ENCODE measurements at regions not wholly inside any gene's neighbourhood (a gene's known extent, or its start where the extent isn't known, plus 50 kb on each side); places are given as distances from the start of the nearest gene placed in this dataset.

DNA sequence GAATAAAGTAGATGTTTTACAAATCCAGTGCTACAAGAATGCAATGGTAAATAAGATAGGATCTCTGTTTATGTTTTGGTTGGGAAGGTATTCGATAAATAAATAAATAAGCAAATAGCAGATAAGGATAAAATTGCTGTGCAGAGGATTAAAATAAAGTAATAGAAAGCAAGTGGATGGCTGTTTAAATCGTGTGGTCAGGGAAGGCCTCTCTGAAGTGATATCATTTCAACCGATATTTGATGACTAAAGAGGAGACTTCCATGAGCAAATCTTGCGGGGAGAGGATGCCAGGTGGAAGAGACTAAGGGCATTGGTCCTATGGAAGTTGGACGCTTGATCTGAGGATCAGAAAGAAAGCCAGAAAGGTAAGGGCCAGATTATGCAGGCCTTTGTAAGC is 92.0 kb upstream of the CCN2 start:
- FAIRE-seq (no peak), DNase-seq (ENCODE audit: low read depth in 1 of 2, low spot score in 2 of 2) (no peak)
- Histone ChIP-seq H3K56ac (replicated peaks; ENCODE audit: insufficient read length, low read depth, low read length) (no peak overlapping the region), H3K36me3 (ENCODE audit: control insufficient read depth in 2 of 4, insufficient read depth in 4 of 4, low read length in 3 of 4) (no peaks in the 10 kb centered on the region), H4K20me1 (replicated peaks in 1 of 2; ENCODE audit: control insufficient read depth in 1 of 2, insufficient read depth in 2 of 2, low read length in 2 of 2) (no peaks in the 10 kb centered on the region), H3K4me3 (ENCODE audit: extremely low read depth in 1 of 4, insufficient read depth in 2 of 4, low read depth in 3 of 4, low read length in 4 of 4) (no peak overlapping the region), H4K5ac (ENCODE audit: insufficient read length, low read depth, low read length) (no peak overlapping the region), H2BK15ac (ENCODE audit: low read length) (no peak overlapping the region), H4K8ac (ENCODE audit: extremely low read depth, insufficient read depth, low read length) (no peak overlapping the region), H3K4me1 (replicated peaks in 1 of 4; ENCODE audit: control insufficient read depth in 3 of 4, insufficient read depth in 4 of 4, low read length in 3 of 4) (no peaks in the 10 kb centered on the region), H3K18ac (ENCODE audit: extremely low read depth, low read length) (no peak overlapping the region), H3K4me2 (ENCODE audit: insufficient read depth in 1 of 2, low read depth in 2 of 2, low read length in 2 of 2) (no peak overlapping the region), H3K23me2 (ENCODE audit: low read depth, low read length) (no peaks in the 10 kb centered on the region), H2AK5ac (ENCODE audit: low read depth, low read length) (no peak overlapping the region), H3K79me2 (ENCODE audit: control insufficient read depth in 1 of 2, insufficient read depth in 2 of 2, low read length in 2 of 2) (no peaks in the 10 kb centered on the region), H2BK120ac (replicated peaks; ENCODE audit: low read depth, low read length) (no peak overlapping the region), H3K14ac (ENCODE audit: insufficient read length) (no peak overlapping the region), H2BK12ac (ENCODE audit: low read depth, low read length) (no peak overlapping the region), H3K4ac (replicated peaks; ENCODE audit: insufficient read length, low read depth, low read length) (no peak overlapping the region), H2BK5ac (ENCODE audit: low read depth, low read length) (no peak overlapping the region), H3K9ac (replicated peaks in 1 of 4; ENCODE audit: extremely low read depth in 1 of 4, low read depth in 3 of 4, low read length in 3 of 4) (no peak overlapping the region), H2AFZ (ENCODE audit: low read length) (no peak overlapping the region), H3K79me1 (ENCODE audit: low read depth, low read length) (no peaks in the 10 kb centered on the region), H3K27ac (ENCODE audit: low read depth, low read length) (no peak overlapping the region), H4K91ac (replicated peaks; ENCODE audit: insufficient read length, low read length) (no peak overlapping the region), H2BK20ac (ENCODE audit: low read length) (no peak overlapping the region), H3K9me3 (ENCODE audit: insufficient read depth in 2 of 2, low read depth in 1 of 2, low read length in 1 of 2) (no peaks in the 10 kb centered on the region), H3K23ac (ENCODE audit: insufficient read length) (no peak overlapping the region), H3K27me3 (replicated peaks in 1 of 4; ENCODE audit: control insufficient read depth in 3 of 4, extremely low read depth in 1 of 4, insufficient read depth in 3 of 4, low read length in 3 of 4) (no peaks in the 10 kb centered on the region)
- CTCF ChIA-PET (ENCODE audit: partially characterized antibody), result no interaction called here
- POLR2A ChIA-PET (ENCODE audit: partially characterized antibody), result no interaction called here
- WGBS, 2 experiments (ENCODE audit: extremely low coverage in 1 of 2, insufficient coverage in 1 of 2, insufficient read length in 1 of 2, insufficient replicate concordance in 2 of 2, low coverage in 1 of 2, low lambda C conversion rate in 2 of 2, missing lambda C conversion rate in 1 of 2), result 70 to 100% methylated on average over 1 to 5 of the region's 5 CpGs
- TF ChIP-seq KDM4A (IDR thresholded peaks at IDR 0.05; ENCODE audit: low read depth, low read length, severe bottlenecking), result no peak
- no peak for TF ChIP-seq POLR2A (IDR thresholded peaks at IDR 0.05; ENCODE audit: control extremely low read depth in 1 of 2, low read depth in 2 of 2, low read length in 2 of 2)

All from H1 (cell line).